ENCODE measurements at regions not wholly inside any gene's neighbourhood (a gene's known extent, or its start where the extent isn't known, plus 50 kb on each side); places are given as distances from the start of the nearest gene placed in this dataset.

DNA sequence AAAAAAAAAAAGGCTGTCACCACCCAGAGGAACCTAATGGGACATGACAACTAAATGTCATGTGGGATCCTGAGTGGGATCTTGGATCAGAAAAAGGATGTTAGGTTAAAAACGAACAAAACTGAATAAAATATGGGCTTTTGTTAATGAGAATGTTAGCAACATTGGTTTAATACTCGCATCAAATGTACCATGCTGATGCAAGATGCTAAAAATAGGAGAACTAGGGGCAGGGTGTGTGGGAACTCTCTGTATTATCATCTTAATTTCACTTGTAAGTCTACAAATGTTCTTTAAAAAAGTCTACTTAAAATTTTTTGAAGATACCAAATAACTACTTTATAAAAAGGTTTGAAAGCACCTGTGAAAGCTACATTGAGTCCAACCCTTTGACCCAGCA, 88.8 kb upstream of the PRR5 start:
- TF ChIP-seq EZH2 (IDR thresholded peaks at IDR 0.05; ENCODE audit: borderline replicate concordance, low read depth, low read length, poor library complexity, severe bottlenecking) = no peak
- TF ChIP-seq, protein P1, sequence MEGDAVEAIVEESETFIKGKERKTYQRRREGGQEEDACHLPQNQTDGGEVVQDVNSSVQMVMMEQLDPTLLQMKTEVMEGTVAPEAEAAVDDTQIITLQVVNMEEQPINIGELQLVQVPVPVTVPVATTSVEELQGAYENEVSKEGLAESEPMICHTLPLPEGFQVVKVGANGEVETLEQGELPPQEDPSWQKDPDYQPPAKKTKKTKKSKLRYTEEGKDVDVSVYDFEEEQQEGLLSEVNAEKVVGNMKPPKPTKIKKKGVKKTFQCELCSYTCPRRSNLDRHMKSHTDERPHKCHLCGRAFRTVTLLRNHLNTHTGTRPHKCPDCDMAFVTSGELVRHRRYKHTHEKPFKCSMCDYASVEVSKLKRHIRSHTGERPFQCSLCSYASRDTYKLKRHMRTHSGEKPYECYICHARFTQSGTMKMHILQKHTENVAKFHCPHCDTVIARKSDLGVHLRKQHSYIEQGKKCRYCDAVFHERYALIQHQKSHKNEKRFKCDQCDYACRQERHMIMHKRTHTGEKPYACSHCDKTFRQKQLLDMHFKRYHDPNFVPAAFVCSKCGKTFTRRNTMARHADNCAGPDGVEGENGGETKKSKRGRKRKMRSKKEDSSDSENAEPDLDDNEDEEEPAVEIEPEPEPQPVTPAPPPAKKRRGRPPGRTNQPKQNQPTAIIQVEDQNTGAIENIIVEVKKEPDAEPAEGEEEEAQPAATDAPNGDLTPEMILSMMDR (conservative IDR thresholded peaks at IDR 0.05; ENCODE audit: low read depth, low read length) = no peak

Data from A673 (cell line).